Left ventricle myocardium superior (tissue), 1 donor: ENCODE measurements at regions not wholly inside any gene's neighbourhood (a gene's known extent, or its start where the extent isn't known, plus 50 kb on each side); places are given as distances from the start of the nearest gene placed in this dataset.
A peak's percentile ranks its signal among the peaks of the same experiment; 100 is the strongest.
"Not testable (repeated sequence)": the region's sequence is repeated elsewhere in the genome, so short reads cannot be mapped to it uniquely, and the experiment has no call there.

Experiments
- ATAC-seq: fragments of 200-7000 bp; cut with Tn5 transposase; one replicate; pipeline ENCODE4 v1.9.1; 2020; ENCODE audit warnings: mild to moderate bottlenecking, moderate library complexity
- DNase-seq: peaks from one replicate; pipeline ENCODE4 v3.0.0-alpha.2; 2020
- intact Hi-C: fragments of 100-400 bp; cut with micrococcal nuclease; formaldehyde crosslinking; loops from one replicate; pipeline ENCODE4 v1.11.0; 2022
- donor health status: DM: no; HTN: yes; CAD: no; lungs with severe emphysema.

DNA sequence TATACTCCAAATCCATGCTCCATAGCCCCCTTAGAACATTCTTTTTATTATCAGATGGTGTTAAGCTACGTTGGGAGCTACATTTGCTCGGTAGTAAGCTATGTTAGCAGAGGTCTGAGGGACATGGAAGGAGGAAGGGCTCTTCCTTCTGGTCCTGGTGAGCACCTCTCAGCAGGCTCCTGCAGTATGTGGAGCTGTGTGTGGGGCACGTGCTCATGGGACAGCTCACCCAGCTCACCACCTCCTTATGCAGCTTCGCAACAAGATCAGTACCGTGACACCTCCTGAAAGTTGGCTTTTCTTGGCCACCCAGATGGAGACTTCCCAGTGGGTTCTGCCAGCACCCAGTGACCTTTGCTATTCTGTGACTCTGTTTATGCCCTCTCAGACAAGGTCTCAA is 400.5 kb upstream of the SLC10A2 start:
- intact Hi-C loops = no loop called here
- DNase-seq (no peak), ATAC-seq (no peak)

DNA sequence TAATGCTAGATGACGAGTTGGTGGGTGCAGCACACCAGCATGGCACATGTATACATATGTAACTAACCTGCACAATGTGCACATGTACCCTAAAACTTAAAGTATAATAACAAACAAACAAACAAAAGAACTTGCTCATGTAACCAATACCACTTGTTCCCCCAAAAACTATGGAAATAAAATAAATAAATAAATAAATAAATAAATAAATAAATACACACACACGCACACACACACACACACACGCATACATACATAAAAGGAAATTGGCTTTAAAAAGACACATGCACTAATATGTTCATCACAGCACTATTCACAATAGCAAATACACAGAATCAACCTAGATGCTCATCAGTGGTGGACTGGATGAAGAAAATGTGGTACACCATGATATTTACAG is 394.0 kb upstream of the SLC10A2 start:
- intact Hi-C loops, DNase-seq, ATAC-seq: not testable (repeated sequence)

DNA sequence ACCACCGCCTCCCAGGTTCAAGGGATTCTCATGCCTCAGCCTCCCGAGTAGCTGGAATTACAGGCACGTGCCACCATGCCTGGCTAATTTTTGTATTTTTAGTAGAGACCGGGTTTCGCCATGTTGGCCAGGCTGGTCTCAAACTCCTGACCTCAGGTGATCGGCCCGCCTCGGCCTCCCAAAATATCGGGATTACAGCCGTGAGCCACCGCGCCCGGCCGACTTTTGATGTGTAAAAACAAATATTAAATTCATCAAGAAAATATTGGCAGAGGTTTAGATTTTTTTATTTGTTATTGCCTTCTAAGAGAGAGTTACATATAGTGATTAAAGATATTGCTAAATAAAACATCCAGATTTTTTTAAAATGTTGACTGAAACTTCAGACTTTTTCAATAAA is 390.8 kb upstream of the SLC10A2 start:
- DNase-seq, intact Hi-C loops, ATAC-seq: not testable (repeated sequence)

DNA sequence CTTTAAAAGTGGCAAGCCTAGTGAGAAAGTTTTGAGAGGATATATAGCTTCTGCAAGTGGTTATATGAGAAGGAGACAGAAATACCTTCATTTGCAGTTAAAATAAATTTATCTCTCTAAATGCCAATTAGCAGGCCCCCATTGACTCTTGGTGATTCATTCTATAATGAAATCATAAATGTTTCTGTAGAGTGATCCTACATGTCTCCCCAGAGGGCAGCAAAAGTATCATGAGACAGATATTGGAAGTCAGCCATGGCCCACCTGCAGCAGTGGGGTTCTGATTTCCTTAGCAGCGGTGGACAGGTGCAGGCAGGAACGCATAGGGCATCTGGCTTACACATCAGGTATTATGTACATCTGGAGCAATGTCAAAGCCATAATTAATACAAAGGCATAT is 385.4 kb upstream of the SLC10A2 start:
- intact Hi-C loops = no loop called here
- DNase-seq (no peak), ATAC-seq (no peak)

DNA sequence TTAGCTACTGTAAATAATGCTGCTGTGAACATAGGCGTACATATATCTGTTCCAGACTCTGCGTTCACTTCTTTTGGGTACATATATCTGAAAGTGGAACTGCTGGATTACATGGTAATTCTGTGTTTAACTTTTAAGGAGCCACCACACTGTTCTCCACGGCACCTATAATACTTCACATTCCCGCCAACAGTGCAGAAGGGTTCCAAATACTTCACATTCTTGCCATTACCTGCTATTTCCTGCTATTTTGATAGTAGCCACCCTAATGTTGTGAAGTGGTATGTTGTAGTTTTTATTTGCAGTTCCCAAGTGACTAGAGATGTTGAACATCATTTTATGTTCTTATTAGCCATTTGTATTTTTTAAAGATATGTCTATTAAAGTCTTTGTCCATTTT is 377.4 kb upstream of the SLC10A2 start:
- no peak for ATAC-seq
- intact Hi-C loops = no loop called here

GRCh38 chr13:103437651-103438050 is 371.4 kb upstream of the SLC10A2 start:
- ATAC-seq (no peak), DNase-seq (no peak)
- intact Hi-C loops = no loop called here

More for the DNA sequence above, 377.4 kb upstream of the SLC10A2 start:
- DNase-seq = no peak

DNA sequence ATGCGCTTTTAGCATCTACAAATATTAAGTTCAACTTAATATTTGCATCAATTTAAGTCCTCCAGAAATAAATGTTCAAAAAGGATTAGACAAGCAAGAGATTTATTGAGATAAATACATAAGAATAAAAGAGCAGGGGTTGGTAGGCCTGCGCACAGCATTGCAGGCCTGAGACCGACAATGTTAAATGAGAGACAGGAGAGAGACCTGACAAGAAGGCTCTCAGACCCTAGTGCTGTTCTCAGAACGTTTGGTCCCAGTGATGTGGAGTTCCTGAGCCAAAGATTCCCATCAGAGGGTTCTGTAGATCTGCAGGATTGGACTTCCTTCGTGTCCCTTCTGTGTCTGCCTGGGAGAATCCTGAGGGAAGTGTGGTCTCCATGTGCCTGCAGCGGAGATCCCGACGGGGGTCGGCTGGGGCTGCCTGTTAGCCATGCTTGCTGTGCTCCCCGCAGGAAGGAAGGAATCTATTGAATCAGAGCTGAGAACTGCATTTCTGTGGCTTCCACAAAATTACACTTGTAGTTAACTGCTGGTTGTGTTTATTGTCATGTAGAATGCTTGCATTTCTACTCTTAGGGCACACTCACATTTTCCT is 369.9 kb upstream of the SLC10A2 start:
- DNase-seq (no peak), ATAC-seq (no peak)
- intact Hi-C loops = no loop called here

- ATAC-seq (no peak), DNase-seq (no peak)
- intact Hi-C loops = no loop called here
Measured at GRCh38 chr13:103431856-103432255, 365.6 kb upstream of the SLC10A2 start.

DNA sequence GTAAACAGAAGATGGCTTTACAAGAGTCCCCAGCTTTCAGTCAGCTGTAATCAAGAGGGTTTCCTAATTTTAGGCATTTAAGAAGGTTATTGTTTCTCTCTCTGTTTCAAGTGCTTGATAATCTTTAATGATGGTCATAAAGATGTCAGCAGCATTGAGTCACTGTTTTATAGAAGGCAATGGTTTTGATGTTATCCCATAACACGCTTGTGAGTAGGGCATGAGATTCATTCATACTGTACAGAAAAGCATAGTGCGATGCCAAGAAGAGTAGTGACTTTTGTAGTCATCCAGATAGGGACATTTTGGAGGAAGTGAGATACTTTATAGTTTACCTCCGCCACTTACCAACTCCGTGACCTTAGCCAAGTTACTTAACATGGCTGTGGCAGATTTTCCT is 364.2 kb upstream of the SLC10A2 start:
- no peak for ATAC-seq
- intact Hi-C loops = no loop called here
- DNase-seq = no peak

DNA sequence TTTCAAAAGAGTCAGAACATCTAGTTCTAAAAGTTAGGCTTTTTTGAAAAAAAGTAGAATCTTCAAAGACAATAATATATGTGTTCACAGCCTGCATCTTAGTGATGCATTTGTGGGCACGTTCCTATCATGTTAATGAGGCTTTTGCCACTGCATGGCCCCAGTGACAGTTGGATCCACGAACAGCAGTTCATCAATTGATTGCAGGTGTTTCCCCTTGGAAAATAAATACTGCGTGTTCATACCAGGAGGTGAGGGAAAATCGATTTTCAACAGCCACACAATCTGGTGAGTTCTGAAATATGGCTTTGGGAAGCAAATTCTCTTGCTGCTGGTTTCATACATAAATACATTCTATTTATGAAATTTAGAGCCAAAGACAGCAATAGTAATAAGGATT is 343.8 kb upstream of the SLC10A2 start:
- DNase-seq (no peak), ATAC-seq (no peak)
- intact Hi-C loops = no loop called here

GRCh38 chr13:103406967-103407366 is 340.8 kb upstream of the SLC10A2 start:
- intact Hi-C loops = no loop called here
- ATAC-seq (no peak), DNase-seq (no peak)

DNA sequence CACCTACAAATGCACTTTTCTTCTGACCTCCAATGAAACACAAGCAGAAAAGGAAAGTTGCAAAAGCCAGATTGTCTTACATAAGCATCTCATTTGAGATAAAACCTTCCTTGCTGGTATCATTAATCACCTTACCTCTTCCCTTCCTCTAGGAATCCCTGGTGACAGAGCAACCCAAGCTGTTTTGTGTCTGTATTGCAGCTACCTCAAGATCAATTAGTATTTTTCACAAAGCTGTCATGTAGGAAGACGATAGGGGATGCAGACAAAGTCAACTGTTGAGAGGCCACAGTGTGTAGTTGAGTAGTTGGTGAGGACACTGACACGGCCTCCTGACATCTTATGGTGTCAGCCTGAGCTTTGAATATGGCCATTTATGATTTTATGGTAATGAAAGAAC is 339.1 kb upstream of the SLC10A2 start:
- ATAC-seq (no peak), DNase-seq (no peak)
- intact Hi-C loops = no loop called here

DNA sequence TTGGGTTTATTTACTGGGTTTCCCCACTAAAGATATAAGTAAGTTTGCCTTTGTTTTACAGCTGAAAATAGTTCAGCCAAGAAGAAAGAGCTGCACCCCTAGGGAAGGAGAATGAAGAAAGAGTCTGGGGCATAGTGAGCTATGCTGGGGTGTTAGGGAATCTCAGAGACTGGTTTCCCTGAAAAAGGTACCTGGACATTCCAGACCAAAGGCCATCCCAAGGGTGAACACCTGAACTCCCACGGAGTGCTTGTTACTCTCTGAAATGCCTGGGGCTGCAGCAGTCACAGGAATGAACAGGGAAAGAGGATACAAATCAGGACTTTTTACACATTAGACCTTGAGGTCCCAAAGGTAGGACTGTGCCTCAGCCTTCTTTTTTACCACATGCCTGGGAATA is 337.6 kb upstream of the SLC10A2 start:
- intact Hi-C loops = no loop called here
- DNase-seq (no peak), ATAC-seq (no peak)

- no peak for DNase-seq
- intact Hi-C loops = no loop called here
- no peak for ATAC-seq
Measured at GRCh38 chr13:103403148-103403740, 337.0 kb upstream of the SLC10A2 start.

GRCh38 chr13:103395139-103395538 is 328.9 kb upstream of the SLC10A2 start:
- DNase-seq = no peak
- intact Hi-C loops = no loop called here

DNA sequence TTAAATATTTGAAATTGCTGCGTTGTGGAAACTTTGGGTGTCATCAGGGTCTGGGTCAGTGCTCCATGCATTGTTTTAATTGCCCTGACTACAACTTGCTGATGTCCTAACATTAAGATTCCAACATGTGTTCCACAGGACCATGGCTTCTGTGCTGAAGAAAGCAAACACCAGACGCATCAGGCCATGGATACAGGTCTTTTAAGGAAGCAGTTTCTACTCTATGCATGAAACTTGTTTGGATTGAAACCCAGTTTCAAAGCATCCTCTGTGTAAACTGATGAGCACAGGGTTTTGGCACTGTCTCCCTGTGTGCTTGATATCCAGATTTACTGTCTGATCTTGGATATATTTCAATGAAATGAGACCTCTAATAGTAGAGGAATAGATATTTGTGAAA is 328.4 kb upstream of the SLC10A2 start:
- ATAC-seq (no peak), DNase-seq (no peak)
- intact Hi-C loops = no loop called here

More at GRCh38 chr13:103395139-103395538, 328.9 kb upstream of the SLC10A2 start:
- no peak for ATAC-seq

DNA sequence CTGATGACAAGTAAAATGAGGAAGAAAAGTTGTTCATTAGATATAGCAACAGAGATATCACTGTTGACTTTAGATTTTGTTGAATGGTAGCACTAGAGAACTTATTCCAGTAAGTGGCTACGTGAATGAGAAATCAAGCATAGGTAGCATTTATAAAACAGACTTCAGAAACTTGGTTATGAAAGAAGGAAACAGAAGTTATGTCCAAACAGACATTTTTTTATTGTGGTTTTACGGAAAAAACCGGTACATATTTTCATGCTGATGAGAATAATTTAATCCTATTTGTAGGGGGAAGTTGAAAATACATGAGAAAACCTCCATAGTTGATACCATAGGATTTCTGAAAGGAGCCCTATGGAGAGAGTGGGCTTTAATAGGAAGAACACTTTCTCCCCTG is 325.7 kb upstream of the SLC10A2 start:
- ATAC-seq = no peak
- DNase-seq = no peak
- intact Hi-C loops = no loop called here

DNA sequence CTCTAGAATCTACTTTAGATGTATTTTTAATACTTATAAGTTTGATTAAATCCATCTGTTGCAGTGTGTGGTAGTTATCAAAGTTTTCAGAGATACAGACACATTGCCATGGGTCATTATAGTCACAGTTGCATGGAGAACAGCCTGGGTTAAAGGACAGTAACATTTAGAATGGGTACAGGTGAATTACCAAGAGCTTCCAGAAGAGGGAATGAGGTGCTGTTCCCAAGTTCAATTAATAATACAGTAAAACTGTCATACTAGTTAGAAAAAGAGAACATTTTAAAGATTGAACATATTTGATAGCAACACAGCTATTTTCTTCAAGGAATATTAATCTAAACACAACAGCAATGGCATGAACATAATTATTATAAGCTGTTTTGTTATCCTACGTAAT is 322.6 kb upstream of the SLC10A2 start:
- no peak for DNase-seq
- intact Hi-C loops = no loop called here
- no peak for ATAC-seq

GRCh38 chr13:103386341-103386740 is 320.1 kb upstream of the SLC10A2 start:
- ATAC-seq = peak; percentile 81
- intact Hi-C loops = no loop called here
- no peak for DNase-seq

GRCh38 chr13:103373916-103374315 is 307.7 kb upstream of the SLC10A2 start:
- intact Hi-C loops = no loop called here
- DNase-seq = no peak
- ATAC-seq = no peak

DNA sequence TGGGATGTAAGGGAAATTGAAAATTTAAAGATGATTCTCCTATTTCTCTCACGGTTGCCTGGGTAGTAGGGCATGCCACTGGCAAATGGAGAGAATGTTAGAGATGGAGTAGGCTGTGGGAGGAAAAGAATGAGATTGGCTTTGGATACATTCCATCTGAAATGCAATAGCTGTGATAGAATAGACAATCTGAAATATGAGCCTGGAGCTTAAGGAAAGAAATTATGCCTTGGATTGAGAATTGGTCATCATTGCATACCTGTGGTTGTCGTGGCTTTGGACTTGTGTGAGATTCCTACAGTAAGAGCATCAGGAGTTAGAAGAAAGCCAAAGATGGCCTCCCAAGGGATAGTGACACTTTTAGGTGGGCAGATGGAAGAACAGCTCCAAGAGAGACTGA is 305.1 kb upstream of the SLC10A2 start:
- ATAC-seq (no peak), DNase-seq (no peak)
- intact Hi-C loops = no loop called here

DNA sequence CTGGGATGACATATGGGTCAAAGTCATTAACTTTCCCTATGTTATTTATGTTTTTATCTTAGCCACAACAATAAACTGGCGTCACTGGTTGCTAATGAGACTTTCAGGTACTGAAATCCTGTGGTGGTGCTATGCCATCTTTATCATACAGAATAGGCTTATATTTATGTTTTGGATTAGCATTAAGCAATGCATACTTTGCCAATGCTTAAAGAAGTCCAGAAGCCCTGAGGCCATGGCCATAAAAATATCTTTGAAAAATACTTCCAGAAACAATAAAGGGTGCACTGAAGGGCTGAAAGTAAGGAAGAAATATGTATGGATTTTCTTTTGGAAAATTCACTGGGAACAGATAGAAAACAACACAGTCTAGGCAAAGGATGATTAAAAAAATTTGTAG is 304.6 kb upstream of the SLC10A2 start:
- intact Hi-C loops = no loop called here
- DNase-seq (no peak), ATAC-seq (no peak)
